K562 (cell line): ENCODE measurements at regions not wholly inside any gene's neighbourhood (a gene's known extent, or its start where the extent isn't known, plus 50 kb on each side); places are given as distances from the start of the nearest gene placed in this dataset.

Experiments used
- RB1 ChIP-seq: fragments of 450-650 bp; IDR thresholded peaks from 2 replicates; pipeline ENCODE4 v1.6.1; 2017; ENCODE audit warnings: low read depth, mild to moderate bottlenecking
- SNIP1 ChIP-seq: fragments of 450-650 bp; IDR thresholded peaks from 2 replicates; pipeline ENCODE4 v1.7.1; 2017; ENCODE audit warnings: low read depth, mild to moderate bottlenecking
- TF ChIP-seq, protein P1 (sequence below), 3 experiments: IDR thresholded peaks in 2 of 3; conservative IDR thresholded peaks in 1 of 3; 2 replicates each; pipeline ENCODE4 v1.5.1; 2011 to 2012; ENCODE audit warnings: low read length in 3 of 3, mild to moderate bottlenecking in 3 of 3, control low read depth in 2 of 3, improper control_type of control experiment in 1 of 3, inconsistent platforms in 1 of 3, low read depth in 1 of 3, mixed read lengths in 1 of 3, moderate library complexity in 1 of 3; ENCODE audit not compliant: insufficient read depth in 2 of 3

DNA sequence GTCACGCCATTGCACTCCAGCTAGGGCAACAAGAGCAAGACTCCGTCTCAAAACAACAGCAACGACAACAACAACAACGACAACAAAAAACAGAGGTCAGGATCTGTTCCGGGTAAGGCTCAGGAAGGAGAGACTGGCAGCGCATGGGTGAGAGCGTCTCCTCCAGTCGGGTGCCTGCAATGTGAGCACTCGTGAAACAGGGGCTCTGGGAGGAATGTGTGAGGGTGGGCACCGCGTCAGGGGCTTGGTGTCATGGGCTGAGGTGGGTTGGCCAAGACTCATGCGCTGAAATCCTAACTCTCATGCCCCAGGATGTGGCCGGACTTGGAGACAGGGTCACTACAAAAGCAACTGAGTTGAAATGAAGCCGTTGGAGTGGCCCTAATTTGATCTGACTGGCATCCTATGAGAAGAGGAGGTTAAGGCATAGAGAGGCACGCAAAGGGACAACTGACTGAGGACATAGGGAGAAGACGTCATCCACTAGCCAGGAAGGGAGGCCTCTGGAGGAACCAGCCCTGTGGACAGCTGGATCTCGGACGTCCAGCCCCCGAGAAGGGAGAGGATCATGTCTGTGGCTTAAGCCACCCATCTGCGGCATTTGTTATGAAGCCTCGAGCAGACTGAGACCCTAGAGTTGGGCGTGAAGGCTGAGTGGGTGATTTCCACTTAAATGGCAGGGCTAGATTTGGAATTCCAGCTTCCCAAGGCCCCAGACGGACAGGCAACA lies 241.5 kb upstream of the PITRM1 start:
- TF ChIP-seq, protein P1, sequence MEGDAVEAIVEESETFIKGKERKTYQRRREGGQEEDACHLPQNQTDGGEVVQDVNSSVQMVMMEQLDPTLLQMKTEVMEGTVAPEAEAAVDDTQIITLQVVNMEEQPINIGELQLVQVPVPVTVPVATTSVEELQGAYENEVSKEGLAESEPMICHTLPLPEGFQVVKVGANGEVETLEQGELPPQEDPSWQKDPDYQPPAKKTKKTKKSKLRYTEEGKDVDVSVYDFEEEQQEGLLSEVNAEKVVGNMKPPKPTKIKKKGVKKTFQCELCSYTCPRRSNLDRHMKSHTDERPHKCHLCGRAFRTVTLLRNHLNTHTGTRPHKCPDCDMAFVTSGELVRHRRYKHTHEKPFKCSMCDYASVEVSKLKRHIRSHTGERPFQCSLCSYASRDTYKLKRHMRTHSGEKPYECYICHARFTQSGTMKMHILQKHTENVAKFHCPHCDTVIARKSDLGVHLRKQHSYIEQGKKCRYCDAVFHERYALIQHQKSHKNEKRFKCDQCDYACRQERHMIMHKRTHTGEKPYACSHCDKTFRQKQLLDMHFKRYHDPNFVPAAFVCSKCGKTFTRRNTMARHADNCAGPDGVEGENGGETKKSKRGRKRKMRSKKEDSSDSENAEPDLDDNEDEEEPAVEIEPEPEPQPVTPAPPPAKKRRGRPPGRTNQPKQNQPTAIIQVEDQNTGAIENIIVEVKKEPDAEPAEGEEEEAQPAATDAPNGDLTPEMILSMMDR (IDR thresholded peaks at IDR 0.05 in 2 of 3, conservative IDR thresholded peaks at IDR 0.05 in 1 of 3; ENCODE audit: insufficient read depth in 2 of 3, low read depth in 1 of 3, low read length in 3 of 3), result no peak
- TF ChIP-seq SNIP1 (no peak), RB1 (no peak)
